ENCODE measurements at regions not wholly inside any gene's neighbourhood (a gene's known extent, or its start where the extent isn't known, plus 50 kb on each side); places are given as distances from the start of the nearest gene placed in this dataset.
"Not testable (repeated sequence)": the region's sequence is repeated elsewhere in the genome, so short reads cannot be mapped to it uniquely, and the experiment has no call there.

- DNase-seq: no peak
These were observed 54.4 kb upstream of the IQCM start for GRCh38 chr4:149870008-149870407.

GRCh38 chr4:149881744-149882143 lies 66.1 kb upstream of the IQCM start:
- no peak for DNase-seq

GRCh38 chr4:149882251-149882650 lies 66.6 kb upstream of the IQCM start:
- no peak for DNase-seq

GRCh38 chr4:149884046-149884445 lies 68.4 kb upstream of the IQCM start:
- DNase-seq: no peak

GRCh38 chr4:149884529-149885181 lies 69.0 kb upstream of the IQCM start:
- DNase-seq: no peak

GRCh38 chr4:149885896-149886295 lies 70.3 kb upstream of the IQCM start:
- DNase-seq: no peak

GRCh38 chr4:149886786-149887490 lies 71.3 kb upstream of the IQCM start:
- DNase-seq: no peak

GRCh38 chr4:149889991-149890390 lies 74.3 kb upstream of the IQCM start:
- no peak for DNase-seq

GRCh38 chr4:149890531-149890930 lies 74.9 kb upstream of the IQCM start:
- DNase-seq: no peak

GRCh38 chr4:149891426-149891825 lies 75.8 kb upstream of the IQCM start:
- no peak for DNase-seq

- peak; percentile 0 for DNase-seq
These were observed 80.8 kb upstream of the IQCM start for GRCh38 chr4:149896432-149896831.

- DNase-seq: peak; percentile 47
These were observed 82.1 kb upstream of the IQCM start for GRCh38 chr4:149897783-149898182.

- no peak for DNase-seq
These were observed 85.5 kb upstream of the IQCM start for GRCh38 chr4:149901128-149901527.

- no peak for DNase-seq
These were observed 86.6 kb upstream of the IQCM start for GRCh38 chr4:149902242-149902641.

GRCh38 chr4:149910177-149910576 lies 94.5 kb upstream of the IQCM start:
- no peak for DNase-seq

GRCh38 chr4:149910604-149911350 lies 95.1 kb upstream of the IQCM start:
- no peak for DNase-seq

- no peak for DNase-seq
These were observed 95.7 kb upstream of the IQCM start for GRCh38 chr4:149911354-149911753.

GRCh38 chr4:149912000-149912399 lies 96.4 kb upstream of the IQCM start:
- no peak for DNase-seq

GRCh38 chr4:149914119-149915115 lies 98.8 kb upstream of the IQCM start:
- DNase-seq: peak; percentile 31

- DNase-seq: not testable (repeated sequence)
These were observed 100.1 kb upstream of the IQCM start for GRCh38 chr4:149915735-149916134.

GRCh38 chr4:149923736-149924135 lies 108.1 kb upstream of the IQCM start:
- no peak for DNase-seq

GRCh38 chr4:149927514-149927913 lies 111.9 kb upstream of the IQCM start:
- no peak for DNase-seq

- no peak for DNase-seq
These were observed 112.9 kb upstream of the IQCM start for GRCh38 chr4:149928507-149928906.
